Muscle of leg (tissue), 3 donors: ENCODE measurements at regions not wholly inside any gene's neighbourhood (a gene's known extent, or its start where the extent isn't known, plus 50 kb on each side); places are given as distances from the start of the nearest gene placed in this dataset.
"Not testable (repeated sequence)": the region's sequence is repeated elsewhere in the genome, so short reads cannot be mapped to it uniquely, and the experiment has no call there.

ENCODE experiments used
- DNase-seq: peaks from one replicate; pipeline ENCODE4 v3.0.0; 2013
- H3K27ac ChIP-seq: one replicate; pipeline ENCODE4 v1.5.1; 2013; ENCODE audit warnings: mild to moderate bottlenecking, low read length, control low read depth
- H3K27me3 ChIP-seq: one replicate; pipeline ENCODE4 v1.6.1; 2013; ENCODE audit warnings: low read length; ENCODE audit not compliant: control insufficient read depth, insufficient read depth
- H3K36me3 ChIP-seq: one replicate; pipeline ENCODE4 v1.6.1; 2013; ENCODE audit warnings: low read length; ENCODE audit not compliant: control insufficient read depth, insufficient read depth
- H3K4me1 ChIP-seq: one replicate; pipeline ENCODE4 v1.6.1; 2013; ENCODE audit warnings: low read length; ENCODE audit not compliant: control insufficient read depth, insufficient read depth
- H3K4me3 ChIP-seq: one replicate; pipeline ENCODE4 v1.5.1; 2013; ENCODE audit warnings: low read length, control low read depth
- H3K9me3 ChIP-seq: replicated peaks from 2 replicates; pipeline ENCODE4 v1.6.1; 2013; ENCODE audit warnings: low read depth, low read length; ENCODE audit not compliant: control insufficient read depth
- WGBS: methylation state at CpG from one replicate; pipeline ENCODE4 v1.1.5; 2013; ENCODE audit warnings: missing lambda C conversion rate; ENCODE audit not compliant: insufficient coverage; 5-methylcytosine and 5-hydroxymethylcytosine counted together

DNA sequence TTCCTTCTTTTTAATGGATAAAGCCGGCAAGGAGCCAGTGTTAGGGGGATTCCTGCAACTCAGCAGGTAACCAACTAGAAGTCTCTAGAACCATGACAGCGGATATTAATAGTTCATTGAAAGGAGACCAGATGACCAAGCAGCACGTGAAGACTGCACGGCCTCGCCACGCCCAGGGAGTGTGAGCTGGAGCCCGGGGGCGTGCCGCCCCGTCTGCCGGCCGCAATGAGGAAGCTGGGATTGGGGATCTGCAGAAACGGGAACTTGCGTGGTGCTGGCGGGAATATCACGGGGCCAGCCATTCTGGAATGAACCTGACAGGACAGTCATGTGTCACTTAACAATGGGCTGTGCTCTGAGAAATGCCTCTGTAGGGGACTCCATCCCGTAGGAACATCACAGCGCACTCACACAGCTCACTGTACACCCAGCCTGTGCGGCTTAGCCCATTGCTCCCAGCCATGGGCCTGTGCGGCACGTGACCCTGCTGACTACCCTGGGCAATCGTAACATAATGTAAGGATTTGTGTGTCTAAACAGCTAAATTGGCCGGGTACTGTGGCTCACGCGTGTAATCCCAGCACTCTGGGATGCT lies 4092.8 kb upstream of the TPTE start:
- not testable (repeated sequence) for H3K27ac ChIP-seq, H3K4me1 ChIP-seq, H3K27me3 ChIP-seq, H3K4me3 ChIP-seq, DNase-seq, H3K36me3 ChIP-seq, H3K9me3 ChIP-seq
- no CpG with 5 or more reads among the region's 25 CpGs for WGBS

DNA sequence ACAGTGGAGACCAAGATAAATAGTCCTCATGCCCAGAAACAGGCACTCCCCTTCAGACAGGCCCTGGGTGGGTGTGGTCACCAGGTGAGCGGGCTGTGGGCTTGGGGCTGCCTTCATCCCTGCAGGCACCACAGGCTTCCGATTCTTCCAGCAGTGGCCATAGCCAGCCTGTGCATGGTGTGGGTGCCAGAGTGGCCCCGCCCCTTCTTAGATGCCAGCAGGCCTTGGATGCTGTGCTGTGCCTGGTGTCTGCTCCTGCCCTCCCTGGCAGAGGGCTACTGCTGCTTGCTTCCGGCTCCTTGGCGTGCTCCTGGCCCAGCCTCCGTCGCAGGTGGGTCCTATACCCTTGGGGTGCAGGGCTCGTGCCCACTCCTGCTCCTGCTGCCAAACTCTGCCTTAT lies 4091.5 kb upstream of the TPTE start:
- not testable (repeated sequence) for H3K4me1 ChIP-seq, H3K4me3 ChIP-seq, H3K27ac ChIP-seq, H3K27me3 ChIP-seq, H3K36me3 ChIP-seq, DNase-seq, H3K9me3 ChIP-seq
- WGBS, result no CpG with 5 or more reads among the region's 8 CpGs

DNA sequence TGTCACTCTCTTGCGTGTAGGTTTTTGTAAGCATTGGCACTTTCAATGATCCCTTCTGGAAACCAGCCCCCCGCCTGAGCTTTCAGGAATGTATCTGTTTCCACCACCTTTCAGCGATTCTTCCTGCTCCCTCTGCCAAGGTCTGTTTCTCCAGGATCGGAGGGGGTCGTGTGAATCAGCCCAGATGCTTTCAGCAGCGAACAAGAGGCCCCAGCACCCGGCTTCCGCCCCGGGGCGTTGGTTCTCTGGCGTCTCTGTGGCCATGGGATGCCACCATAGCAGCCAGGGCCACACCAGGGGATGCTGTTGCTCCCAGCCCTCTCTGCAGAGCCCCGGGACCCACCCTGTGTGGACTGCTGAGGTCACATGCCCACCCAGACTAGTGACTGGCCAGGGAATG lies 4088.2 kb upstream of the TPTE start:
- not testable (repeated sequence) for H3K4me1 ChIP-seq, DNase-seq, H3K4me3 ChIP-seq, H3K36me3 ChIP-seq, H3K9me3 ChIP-seq, H3K27me3 ChIP-seq, H3K27ac ChIP-seq
- no CpG with 5 or more reads among the region's 12 CpGs for WGBS

DNA sequence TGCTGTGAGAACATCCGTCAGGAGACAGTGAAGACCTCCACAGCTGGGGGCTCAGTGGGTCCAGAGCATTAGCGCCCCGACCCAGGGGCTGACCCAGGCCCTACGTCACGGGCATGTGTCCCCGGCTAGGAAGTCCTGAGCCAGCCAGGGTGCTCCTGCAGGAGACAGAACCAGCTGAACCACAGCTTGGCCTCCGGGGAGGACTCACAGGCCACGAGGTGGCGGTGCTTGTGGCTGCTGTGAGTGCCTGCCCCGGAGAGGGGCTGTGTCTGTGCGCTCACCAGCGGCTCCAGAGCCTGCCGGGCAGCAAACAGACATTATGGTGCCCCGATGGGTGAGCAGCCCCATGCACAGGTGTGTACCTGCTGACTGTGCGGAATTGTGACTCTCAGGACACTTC lies 4085.2 kb upstream of the TPTE start:
- H3K27me3 ChIP-seq, DNase-seq, H3K4me1 ChIP-seq, H3K9me3 ChIP-seq, H3K36me3 ChIP-seq, H3K27ac ChIP-seq, H3K4me3 ChIP-seq: not testable (repeated sequence)
- WGBS, result no CpG with 5 or more reads among the region's 15 CpGs

DNA sequence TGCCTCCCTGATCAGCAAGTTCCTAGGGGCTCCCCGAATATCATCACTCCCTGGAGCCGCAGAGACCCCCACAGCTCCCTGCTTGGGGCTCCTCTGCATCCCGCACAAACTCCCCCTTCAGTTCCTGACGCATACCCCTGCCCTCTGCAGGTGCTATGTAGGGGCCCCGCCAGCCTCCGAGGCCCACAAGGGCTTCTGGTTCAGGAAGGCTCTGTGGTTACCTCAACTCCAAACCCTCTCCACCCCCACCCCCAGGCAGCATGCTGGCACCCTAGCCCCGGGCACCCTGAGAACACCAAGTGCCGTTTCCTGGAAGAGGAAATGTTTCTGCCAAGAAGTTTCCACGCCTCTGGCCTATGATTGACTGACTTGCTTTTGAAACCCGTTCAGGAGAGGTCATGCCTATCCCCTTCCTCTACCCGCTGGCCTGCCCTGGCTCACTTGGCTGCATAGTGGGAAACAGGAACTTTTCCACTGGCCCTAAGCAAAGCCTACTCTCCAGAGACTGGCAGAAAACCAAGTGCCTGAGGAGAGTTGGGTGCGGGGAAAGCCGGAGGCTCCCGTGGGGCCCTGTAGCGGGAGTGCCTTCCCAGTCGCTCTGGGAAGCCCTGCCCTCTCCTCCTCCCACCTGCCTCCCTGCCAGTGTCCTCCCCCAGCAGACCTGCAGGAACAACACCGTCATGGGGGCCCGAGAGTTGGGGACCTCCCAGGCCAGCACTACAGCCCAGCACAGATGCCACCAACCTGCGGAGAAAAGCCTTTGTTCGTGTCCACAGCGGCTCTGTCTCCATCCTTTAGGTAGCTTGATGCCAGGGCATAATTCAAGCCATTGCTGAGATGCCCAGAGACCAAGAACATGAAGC lies 4084.2 kb upstream of the TPTE start:
- not testable (repeated sequence) for H3K4me1 ChIP-seq, H3K27ac ChIP-seq, H3K27me3 ChIP-seq, H3K9me3 ChIP-seq, DNase-seq, H3K36me3 ChIP-seq, H3K4me3 ChIP-seq
- WGBS, result no CpG with 5 or more reads among the region's 21 CpGs

DNA sequence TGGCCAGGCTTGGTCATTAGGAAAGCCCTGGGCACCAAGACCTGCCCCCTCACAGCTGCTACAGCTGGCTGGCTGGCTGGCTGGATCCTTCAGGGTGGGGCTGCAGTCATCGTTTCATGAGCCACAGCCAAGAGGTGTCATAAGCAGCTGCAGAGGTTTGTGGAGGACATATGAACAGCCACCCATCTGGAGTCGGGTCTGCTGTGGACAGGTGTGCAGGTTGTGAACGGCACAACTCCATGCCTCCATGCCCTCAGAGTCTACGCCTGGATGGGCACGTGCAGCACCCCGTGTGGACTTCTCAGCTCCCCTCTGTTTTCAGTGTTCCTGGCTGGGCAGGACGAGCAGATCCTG lies 4083.6 kb upstream of the TPTE start:
- not testable (repeated sequence) for DNase-seq
- no CpG with 5 or more reads among the region's 7 CpGs for WGBS

DNA sequence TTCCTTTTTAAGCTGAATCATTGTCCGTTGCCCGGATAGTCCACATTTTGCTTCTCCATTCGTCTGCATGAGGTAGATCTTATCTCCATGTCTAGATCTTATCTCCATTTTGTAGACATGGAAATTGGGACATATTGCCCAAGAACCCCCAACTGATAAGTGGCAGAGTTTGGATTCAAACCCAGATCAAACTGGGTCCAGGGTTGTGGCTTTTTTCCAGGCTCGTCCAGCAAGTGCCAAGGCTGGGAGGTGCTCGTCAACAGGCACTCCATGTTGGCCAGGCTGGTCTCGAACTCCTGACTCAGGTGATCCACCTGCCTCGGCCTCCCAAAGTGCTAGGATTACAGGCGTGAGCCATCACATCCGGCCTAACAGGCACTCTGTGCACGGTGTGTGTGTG lies 4082.3 kb upstream of the TPTE start:
- H3K4me1 ChIP-seq, H3K4me3 ChIP-seq, H3K27ac ChIP-seq, H3K36me3 ChIP-seq, H3K27me3 ChIP-seq, H3K9me3 ChIP-seq, DNase-seq: not testable (repeated sequence)
- WGBS, result no CpG with 5 or more reads among the region's 10 CpGs

More for the DNA sequence above, 4083.6 kb upstream of the TPTE start:
- not testable (repeated sequence) for H3K27ac ChIP-seq, H3K4me1 ChIP-seq, H3K9me3 ChIP-seq, H3K36me3 ChIP-seq, H3K27me3 ChIP-seq, H3K4me3 ChIP-seq

DNA sequence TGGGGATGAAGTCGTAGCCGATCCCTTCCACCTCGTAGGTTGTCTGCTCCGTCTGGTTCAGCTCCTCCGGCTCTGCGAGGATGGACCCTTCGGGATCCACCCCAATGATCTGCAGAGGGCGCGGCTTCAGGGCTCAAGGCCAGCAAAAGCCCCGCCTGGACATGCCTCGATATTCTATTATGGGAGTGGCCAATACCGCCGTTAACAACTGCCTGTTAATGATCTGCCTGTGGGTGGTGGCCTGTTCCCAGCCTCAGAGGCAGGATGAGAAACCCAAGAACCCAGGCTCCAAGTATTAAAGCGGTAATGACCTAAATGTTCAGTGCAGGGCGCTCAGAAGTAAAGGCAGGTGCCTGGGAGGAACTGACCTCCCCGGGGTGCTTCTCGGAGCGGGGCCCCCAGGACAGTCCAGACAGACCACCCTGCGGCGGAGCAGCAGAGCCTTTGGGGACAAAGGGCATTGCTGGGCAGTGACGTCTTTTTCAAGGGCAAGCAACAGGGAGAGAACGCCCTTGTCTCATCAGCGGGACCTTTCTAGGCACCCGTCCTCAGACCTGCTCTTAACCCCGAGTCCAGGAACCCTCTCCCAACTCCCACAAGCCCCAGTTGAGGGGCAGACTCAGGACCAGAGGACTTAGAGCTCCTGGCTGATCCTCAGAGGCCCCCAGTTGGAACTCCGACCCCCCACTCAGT lies 4066.6 kb upstream of the TPTE start:
- WGBS, result no CpG with 5 or more reads among the region's 26 CpGs
- H3K27me3 ChIP-seq, DNase-seq, H3K9me3 ChIP-seq, H3K27ac ChIP-seq, H3K36me3 ChIP-seq, H3K4me3 ChIP-seq, H3K4me1 ChIP-seq: not testable (repeated sequence)

DNA sequence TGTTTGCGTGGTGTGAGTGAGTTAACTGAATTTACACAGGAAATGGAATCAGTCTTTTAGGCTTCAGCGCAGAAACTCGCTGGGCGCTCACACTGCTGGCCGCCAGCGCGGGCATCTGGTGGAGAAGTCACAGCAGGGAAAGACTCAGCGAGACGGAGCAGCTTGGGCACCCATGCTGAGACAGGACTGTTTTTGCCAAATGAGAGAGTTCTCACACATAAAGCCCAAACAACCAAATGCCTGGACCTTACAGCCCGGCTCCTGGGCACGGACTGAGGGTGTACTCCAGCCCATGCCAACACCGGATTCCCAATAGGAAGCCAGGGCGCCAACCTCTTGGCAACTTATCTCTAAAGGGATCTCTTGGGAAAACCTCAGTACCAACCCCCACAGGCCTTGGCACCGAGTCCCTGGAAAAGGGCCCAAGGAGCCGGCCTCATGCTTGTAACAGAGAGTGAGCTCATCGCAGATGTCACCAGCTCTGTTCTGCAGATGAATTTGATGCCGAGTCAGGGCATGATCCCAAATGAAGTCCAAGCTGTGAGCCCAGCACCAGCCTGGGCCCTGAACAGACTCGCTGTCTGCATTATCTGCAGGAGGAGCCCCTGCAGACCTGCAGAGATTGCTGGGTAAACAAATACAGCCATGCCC lies 4065.2 kb upstream of the TPTE start:
- not testable (repeated sequence) for H3K4me1 ChIP-seq, H3K36me3 ChIP-seq, H3K27ac ChIP-seq, DNase-seq, H3K27me3 ChIP-seq, H3K9me3 ChIP-seq, H3K4me3 ChIP-seq
- WGBS, result no CpG with 5 or more reads among the region's 18 CpGs

DNA sequence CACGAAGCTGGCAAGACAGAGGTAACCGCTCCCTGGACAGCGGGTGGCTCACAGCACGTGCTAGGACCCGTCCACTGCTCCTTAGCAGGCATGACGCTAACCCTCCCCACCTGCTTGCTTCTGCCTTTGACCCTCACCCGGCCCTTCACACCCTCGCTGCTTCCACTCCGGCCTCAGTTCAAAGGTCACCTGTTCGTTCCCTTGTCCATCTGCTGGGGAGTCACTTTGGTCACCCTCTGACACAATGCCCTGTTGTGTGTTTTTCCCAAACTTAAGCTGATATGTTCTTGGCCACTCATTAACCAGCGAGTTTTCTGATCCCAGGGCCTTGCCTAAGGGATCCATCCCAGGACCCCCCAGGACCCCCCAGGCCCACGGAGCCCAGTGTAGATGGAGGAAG lies 4061.6 kb upstream of the TPTE start:
- no CpG with 5 or more reads among the region's 12 CpGs for WGBS
- H3K36me3 ChIP-seq, H3K27ac ChIP-seq, H3K9me3 ChIP-seq, H3K27me3 ChIP-seq, DNase-seq, H3K4me1 ChIP-seq, H3K4me3 ChIP-seq: not testable (repeated sequence)
